Cardiac fibroblast (primary cell): ENCODE measurements at regions not wholly inside any gene's neighbourhood (a gene's known extent, or its start where the extent isn't known, plus 50 kb on each side); places are given as distances from the start of the nearest gene placed in this dataset.

Source experiments
- DNase-seq, 2 donors: peaks; one replicate each; pipeline versions ENCODE4 v3.0.0 to v3.0.0-alpha.2; 2010; ENCODE audit warnings: low read depth in 2 of 2
- H3K4me3 ChIP-seq, 2 donors: replicated peaks in 1 of 2; 1 replicate in 1 of 2; 2 replicates in 1 of 2; pipeline ENCODE4 v1.5.1; 2011; ENCODE audit warnings: low read depth in 2 of 2, low read length in 2 of 2, mild to moderate bottlenecking in 2 of 2, moderate library complexity in 1 of 2
- TF ChIP-seq, protein P1 (sequence below): IDR thresholded peaks from one replicate; pipeline ENCODE4 v1.5.1; 2011; ENCODE audit warnings: low read depth, mild to moderate bottlenecking, low read length, inconsistent platforms

DNA sequence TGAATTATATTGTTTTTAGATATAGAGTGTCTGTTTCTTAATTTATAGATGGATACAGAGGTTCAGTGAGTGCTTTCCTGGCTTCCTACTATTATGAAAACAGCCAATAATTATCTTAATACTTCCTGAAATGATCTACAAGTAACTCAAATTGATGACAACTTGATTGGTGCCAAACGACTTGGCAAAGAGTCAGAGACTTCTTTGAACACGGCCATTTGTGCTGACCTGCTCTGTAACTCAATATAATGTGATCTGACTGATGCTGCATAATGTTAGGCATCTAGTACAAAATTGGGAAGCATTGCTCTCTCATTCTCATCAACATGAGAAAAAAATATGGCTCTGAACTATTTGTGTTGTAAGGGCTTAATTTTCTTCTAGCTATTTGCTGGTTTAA, 193.9 kb downstream of the DIPK2A start:
- TF ChIP-seq, protein P1, sequence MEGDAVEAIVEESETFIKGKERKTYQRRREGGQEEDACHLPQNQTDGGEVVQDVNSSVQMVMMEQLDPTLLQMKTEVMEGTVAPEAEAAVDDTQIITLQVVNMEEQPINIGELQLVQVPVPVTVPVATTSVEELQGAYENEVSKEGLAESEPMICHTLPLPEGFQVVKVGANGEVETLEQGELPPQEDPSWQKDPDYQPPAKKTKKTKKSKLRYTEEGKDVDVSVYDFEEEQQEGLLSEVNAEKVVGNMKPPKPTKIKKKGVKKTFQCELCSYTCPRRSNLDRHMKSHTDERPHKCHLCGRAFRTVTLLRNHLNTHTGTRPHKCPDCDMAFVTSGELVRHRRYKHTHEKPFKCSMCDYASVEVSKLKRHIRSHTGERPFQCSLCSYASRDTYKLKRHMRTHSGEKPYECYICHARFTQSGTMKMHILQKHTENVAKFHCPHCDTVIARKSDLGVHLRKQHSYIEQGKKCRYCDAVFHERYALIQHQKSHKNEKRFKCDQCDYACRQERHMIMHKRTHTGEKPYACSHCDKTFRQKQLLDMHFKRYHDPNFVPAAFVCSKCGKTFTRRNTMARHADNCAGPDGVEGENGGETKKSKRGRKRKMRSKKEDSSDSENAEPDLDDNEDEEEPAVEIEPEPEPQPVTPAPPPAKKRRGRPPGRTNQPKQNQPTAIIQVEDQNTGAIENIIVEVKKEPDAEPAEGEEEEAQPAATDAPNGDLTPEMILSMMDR: no peak
- no peak for DNase-seq
- H3K4me3 ChIP-seq: no peak overlapping the region

DNA sequence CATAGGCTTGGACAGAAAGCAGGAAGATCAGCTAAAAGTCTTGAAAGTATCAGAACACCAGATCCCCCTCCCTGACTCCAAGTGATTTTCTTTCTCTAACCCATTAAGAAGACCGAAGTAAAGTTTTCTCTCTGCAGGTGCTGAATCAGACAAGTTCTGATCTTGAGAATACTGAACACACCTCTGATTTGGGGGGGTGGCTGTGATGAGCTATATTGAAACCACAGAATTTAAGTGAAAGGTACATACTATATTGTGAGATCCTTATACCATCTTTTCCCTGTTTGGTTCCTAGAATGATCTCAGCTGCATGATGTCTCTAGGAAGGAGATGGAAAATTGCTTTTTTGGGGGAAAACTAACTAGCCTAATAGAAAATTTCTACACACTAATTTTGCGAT, 196.0 kb downstream of the DIPK2A start:
- DNase-seq: no peak
- TF ChIP-seq, protein P1: no peak
- no peak overlapping the region for H3K4me3 ChIP-seq

DNA sequence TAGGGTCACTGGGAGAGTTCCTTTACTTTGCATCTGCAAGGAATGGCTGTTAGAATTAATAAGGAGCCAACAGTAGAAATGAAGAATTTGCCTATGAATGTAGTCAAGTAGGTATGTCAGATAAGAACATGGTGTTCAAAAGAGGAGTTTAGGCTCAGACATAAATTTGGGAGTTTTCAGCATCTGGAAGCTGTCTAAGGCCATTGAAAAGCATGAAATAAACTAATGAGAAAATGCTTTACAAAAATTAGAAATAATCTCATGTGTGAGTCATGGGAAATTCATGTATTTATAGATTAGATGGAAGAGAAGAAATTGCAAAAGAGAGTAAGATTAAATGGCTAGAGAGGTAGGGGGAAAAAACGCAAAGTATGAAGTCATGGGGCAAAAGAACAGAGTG, 201.9 kb downstream of the DIPK2A start:
- TF ChIP-seq, protein P1: no peak
- peak; percentile 13 to 17 for DNase-seq
- H3K4me3 ChIP-seq: no peak overlapping the region

DNA sequence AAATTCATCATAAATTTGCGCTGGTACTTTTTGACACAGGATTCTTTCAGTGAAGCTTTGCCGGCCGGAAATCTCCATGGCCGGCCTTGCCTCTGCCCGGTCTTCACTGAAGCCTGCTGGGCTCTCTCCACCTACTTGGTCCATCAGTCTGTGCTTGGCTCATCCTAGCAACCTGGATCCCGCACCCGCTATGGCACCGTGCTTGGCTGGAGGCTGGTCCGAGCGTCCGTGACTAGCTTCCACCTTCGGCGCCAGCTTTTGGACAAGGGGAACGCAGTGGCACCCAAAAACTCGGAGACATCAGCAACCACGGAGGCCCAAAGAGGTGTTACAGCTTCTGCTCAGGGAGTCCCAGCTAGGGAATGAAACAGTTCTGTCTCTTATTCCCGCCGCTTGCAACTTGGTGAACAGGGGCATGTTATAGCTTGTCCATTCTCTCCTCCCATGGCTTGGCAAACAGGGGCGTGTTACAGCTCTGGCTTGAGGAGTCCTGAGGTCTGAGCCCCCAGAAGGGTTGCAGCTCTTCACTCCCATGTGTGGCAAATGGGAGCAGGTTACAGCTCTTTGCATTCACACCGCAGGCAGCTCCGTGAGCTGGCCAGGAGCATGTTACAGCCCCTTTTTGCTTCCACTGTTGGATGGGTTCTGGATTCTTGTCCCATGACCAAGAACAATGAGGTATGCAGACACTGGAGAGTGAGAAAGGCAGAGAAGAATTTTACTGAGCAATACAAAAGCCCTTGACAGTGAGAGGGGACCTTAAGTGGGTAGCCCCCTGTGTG, 204.2 kb downstream of the DIPK2A start:
- H3K4me3 ChIP-seq: no peak overlapping the region
- TF ChIP-seq, protein P1: no peak
- DNase-seq: no peak

DNA sequence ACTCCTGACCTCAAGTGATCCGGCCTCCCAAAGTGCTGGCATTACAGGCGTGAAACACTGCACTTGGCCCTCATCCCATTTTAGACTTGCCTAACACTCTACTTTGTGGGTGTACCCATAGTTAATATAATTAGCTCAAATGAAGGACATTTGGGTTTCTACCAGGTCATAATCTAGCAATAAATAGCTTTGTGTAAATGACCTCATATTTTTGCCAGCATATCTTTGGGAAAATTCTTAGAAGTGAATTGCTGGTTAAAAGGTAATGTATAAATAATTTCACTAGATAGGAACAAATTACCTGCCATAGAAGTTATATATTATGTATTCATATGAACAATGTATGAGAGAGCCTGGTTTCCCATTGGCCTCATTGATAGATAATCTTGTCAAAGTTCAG, 206.0 kb downstream of the DIPK2A start:
- TF ChIP-seq, protein P1: no peak
- no peak for DNase-seq
- no peak overlapping the region for H3K4me3 ChIP-seq

DNA sequence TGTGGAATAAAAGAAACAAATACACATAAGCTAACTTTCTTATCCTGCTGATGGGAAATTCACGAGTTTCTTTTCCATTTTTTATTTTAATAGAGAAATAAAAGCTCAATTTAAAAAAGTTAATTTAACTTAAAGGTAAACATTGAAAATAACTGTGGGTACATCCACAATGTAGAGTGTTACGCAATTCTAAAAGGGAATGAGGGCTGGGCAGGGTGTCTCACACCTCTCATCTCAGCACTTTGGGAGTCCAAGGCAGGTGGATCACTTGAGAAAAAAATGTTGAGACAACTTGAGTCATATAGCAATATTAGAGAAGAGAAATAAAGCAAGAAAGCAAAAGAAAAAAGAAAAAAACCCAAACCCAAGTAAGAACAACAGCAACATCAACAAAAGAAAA, 207.0 kb downstream of the DIPK2A start:
- H3K4me3 ChIP-seq: no peak overlapping the region
- TF ChIP-seq, protein P1: no peak
- no peak for DNase-seq

DNA sequence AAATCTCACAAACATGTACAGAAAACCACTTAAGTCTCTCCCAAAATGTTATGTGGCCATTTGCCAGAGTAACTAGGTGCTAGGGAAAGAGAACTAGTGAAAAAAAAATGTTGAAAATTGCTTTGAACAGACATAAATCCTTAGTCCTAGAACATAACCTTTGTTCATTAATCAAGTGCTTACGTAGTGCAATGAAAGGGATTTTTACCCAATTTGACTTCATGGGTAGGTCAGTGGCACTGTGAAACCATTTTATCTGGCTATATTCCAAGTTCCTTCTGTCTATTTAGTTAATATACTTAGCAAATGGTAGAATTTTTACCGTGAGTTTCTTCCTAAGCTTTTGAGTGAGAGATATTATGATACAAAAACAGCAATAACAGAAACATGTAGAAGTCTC, 209.4 kb downstream of the DIPK2A start:
- DNase-seq: no peak
- TF ChIP-seq, protein P1: no peak

More for the DNA sequence above, 209.4 kb downstream of the DIPK2A start:
- no peak overlapping the region for H3K4me3 ChIP-seq
